GM23248 (cell line): ENCODE measurements at regions not wholly inside any gene's neighbourhood (a gene's known extent, or its start where the extent isn't known, plus 50 kb on each side); places are given as distances from the start of the nearest gene placed in this dataset.

ENCODE experiments used
- DNase-seq: peaks from one replicate; pipeline ENCODE4 v3.0.0-alpha.2; 2015
- H2AFZ ChIP-seq: fragments of 200-600 bp; sonication (generic); 2 replicates; pipeline ENCODE4 v1.6.1; 2016; ENCODE audit warnings: antibody characterized with exemption
- H3F3A ChIP-seq: fragments of 200-600 bp; sonication (generic); 2 replicates; pipeline ENCODE4 v1.6.1; 2016; ENCODE audit warnings: mild to moderate bottlenecking, antibody characterized with exemption, mixed run types; ENCODE audit not compliant: insufficient read depth
- H3K27ac ChIP-seq: fragments of 200-600 bp; sonication (generic); 2 replicates; pipeline ENCODE4 v1.5.1; 2016; ENCODE audit warnings: mild to moderate bottlenecking
- H3K27me3 ChIP-seq: fragments of 200-600 bp; sonication (generic); replicated peaks from 2 replicates; pipeline ENCODE4 v1.6.1; 2016; ENCODE audit warnings: mild to moderate bottlenecking; ENCODE audit not compliant: insufficient read depth
- H3K36me3 ChIP-seq: fragments of 200-600 bp; sonication (generic); 2 replicates; pipeline ENCODE4 v1.6.1; 2016; ENCODE audit warnings: low read depth, mild to moderate bottlenecking
- H3K4me1 ChIP-seq: fragments of 200-600 bp; sonication (generic); 2 replicates; pipeline ENCODE4 v1.6.1; 2016; ENCODE audit warnings: mild to moderate bottlenecking; ENCODE audit not compliant: insufficient read depth
- H3K4me2 ChIP-seq: fragments of 200-600 bp; sonication (generic); one replicate; pipeline ENCODE4 v1.6.1; 2016; ENCODE audit warnings: mild to moderate bottlenecking; ENCODE audit not compliant: unreplicated experiment
- H3K4me3 ChIP-seq: fragments of 200-600 bp; sonication (generic); 2 replicates; pipeline ENCODE4 v1.5.1; 2016; ENCODE audit warnings: mild to moderate bottlenecking
- H3K79me2 ChIP-seq: fragments of 200-600 bp; sonication (generic); 2 replicates; pipeline ENCODE4 v1.6.1; 2016; ENCODE audit warnings: mild to moderate bottlenecking; ENCODE audit not compliant: insufficient read depth
- H3K9ac ChIP-seq: fragments of 200-600 bp; sonication (generic); 2 replicates; pipeline ENCODE4 v1.6.1; 2016; ENCODE audit warnings: mild to moderate bottlenecking
- H3K9me2 ChIP-seq: fragments of 200-600 bp; sonication (generic); 2 replicates; pipeline ENCODE4 v1.6.1; 2016; ENCODE audit warnings: mixed run types, mild to moderate bottlenecking, moderate library complexity; ENCODE audit not compliant: insufficient read depth
- H3K9me3 ChIP-seq: fragments of 200-600 bp; sonication (generic); one replicate; pipeline ENCODE4 v1.6.1; 2017; ENCODE audit warnings: low read depth
- H4K20me1 ChIP-seq: fragments of 200-600 bp; sonication (generic); 2 replicates; pipeline ENCODE4 v1.6.0; 2016; ENCODE audit not compliant: insufficient read depth
- EZH2 ChIP-seq: fragments of 200-600 bp; sonication (generic); IDR thresholded peaks from 2 replicates; pipeline ENCODE4 v1.6.1; 2018; ENCODE audit warnings: antibody characterized with exemption, mild to moderate bottlenecking; ENCODE audit not compliant: insufficient read depth, poor library complexity, severe bottlenecking
- EZH2phosphoT487 ChIP-seq: fragments of 200-600 bp; sonication (generic); IDR thresholded peaks from 2 replicates; pipeline ENCODE4 v1.6.1; 2018; ENCODE audit warnings: antibody characterized with exemption, moderate library complexity, mild to moderate bottlenecking, low read depth; ENCODE audit not compliant: insufficient read depth
- WGBS, 2 experiments: methylation state at CpG; one replicate each; pipeline ENCODE4 v1.1.6; 2015 to 2017; ENCODE audit warnings: low lambda C conversion rate in 2 of 2, low coverage in 1 of 2; ENCODE audit errors: missing lambda C conversion rate in 2 of 2; 5-methylcytosine and 5-hydroxymethylcytosine counted together
- in situ Hi-C: fragments of 300-500 bp; cut with MboI; formaldehyde crosslinking; loops from 2 replicates; pipeline ENCODE4 v1.15.0; 2020

- in situ Hi-C loops: no loop called here
- no peak overlapping the region for H2AFZ ChIP-seq
- no peak overlapping the region for H3K27ac ChIP-seq
- H3K4me1 ChIP-seq: no peaks in the 10 kb centered on the region
- no peaks in the 10 kb centered on the region for H3F3A ChIP-seq
- H3K9ac ChIP-seq: no peak overlapping the region
- no peaks in the 10 kb centered on the region for H4K20me1 ChIP-seq
- no peaks in the 10 kb centered on the region for H3K9me3 ChIP-seq
- 18 to 30% methylated on average over 4 of the region's 4 CpGs for WGBS, 2 experiments
- no peaks in the 10 kb centered on the region for H3K79me2 ChIP-seq
- H3K4me3 ChIP-seq: no peak overlapping the region
- peaks cover 24% of the 10 kb centered on the region for H3K27me3 ChIP-seq
- no peak for DNase-seq
- TF ChIP-seq EZH2phosphoT487 (no peak), EZH2 (no peak)
- no peaks in the 10 kb centered on the region for H3K9me2 ChIP-seq
- no peaks in the 10 kb centered on the region for H3K36me3 ChIP-seq
- H3K4me2 ChIP-seq: no peak overlapping the region
These were observed 206.1 kb upstream of the SASH1 start for GRCh38 chr6:148136586-148136985.

- Histone ChIP-seq H3F3A (no peaks in the 10 kb centered on the region), H3K4me1 (no peaks in the 10 kb centered on the region), H3K27me3 (peaks cover 24% of the 10 kb centered on the region), H3K9me2 (no peaks in the 10 kb centered on the region), H2AFZ (no peak overlapping the region), H3K9me3 (no peaks in the 10 kb centered on the region), H4K20me1 (no peaks in the 10 kb centered on the region), H3K79me2 (no peaks in the 10 kb centered on the region), H3K9ac (no peak overlapping the region), H3K4me2 (no peak overlapping the region), H3K4me3 (no peak overlapping the region), H3K27ac (no peak overlapping the region), H3K36me3 (no peaks in the 10 kb centered on the region)
- 67 to 77% methylated on average over 1 of the region's 1 CpG for WGBS, 2 experiments
- no peak for TF ChIP-seq EZH2
- no peak for TF ChIP-seq EZH2phosphoT487
- in situ Hi-C loops: no loop called here
- DNase-seq: no peak
These were observed 205.0 kb upstream of the SASH1 start for GRCh38 chr6:148137652-148138051.

GRCh38 chr6:148138573-148138972, 204.1 kb upstream of the SASH1 start:
- no peak overlapping the region for H3K4me3 ChIP-seq
- H3F3A ChIP-seq: no peaks in the 10 kb centered on the region
- no peak overlapping the region for H3K4me2 ChIP-seq
- H3K36me3 ChIP-seq: no peaks in the 10 kb centered on the region
- no peaks in the 10 kb centered on the region for H3K4me1 ChIP-seq
- no peak for TF ChIP-seq EZH2
- TF ChIP-seq EZH2phosphoT487: no peak
- peaks cover 24% of the 10 kb centered on the region for H3K27me3 ChIP-seq
- H3K9me3 ChIP-seq: no peaks in the 10 kb centered on the region
- H4K20me1 ChIP-seq: no peaks in the 10 kb centered on the region
- no peaks in the 10 kb centered on the region for H3K9me2 ChIP-seq
- H3K79me2 ChIP-seq: no peaks in the 10 kb centered on the region
- no peak overlapping the region for H3K9ac ChIP-seq
- no peak overlapping the region for H3K27ac ChIP-seq
- DNase-seq: no peak
- WGBS, 2 experiments: 85 to 91% methylated on average over 1 of the region's 1 CpG
- in situ Hi-C loops: no loop called here
- no peak overlapping the region for H2AFZ ChIP-seq

GRCh38 chr6:148140772-148141557, 201.7 kb upstream of the SASH1 start:
- no peak overlapping the region for H3K4me2 ChIP-seq
- no peaks in the 10 kb centered on the region for H3F3A ChIP-seq
- H3K27ac ChIP-seq: no peak overlapping the region
- in situ Hi-C loops: no loop called here
- TF ChIP-seq EZH2phosphoT487 (no peak), EZH2 (no peak)
- H3K9ac ChIP-seq: no peak overlapping the region
- H3K36me3 ChIP-seq: no peaks in the 10 kb centered on the region
- DNase-seq: peak; percentile 19
- WGBS, 2 experiments: 66 to 74% methylated on average over 5 of the region's 5 CpGs
- no peaks in the 10 kb centered on the region for H3K79me2 ChIP-seq
- no peaks in the 10 kb centered on the region; the same call in 1 of the 2 replicates for H3K4me1 ChIP-seq
- H3K9me2 ChIP-seq: no peaks in the 10 kb centered on the region
- no peak overlapping the region for H3K4me3 ChIP-seq
- peaks cover 6% of the 10 kb centered on the region; the same call in 1 of the 2 replicates for H3K27me3 ChIP-seq
- no peaks in the 10 kb centered on the region for H3K9me3 ChIP-seq
- H2AFZ ChIP-seq: no peak overlapping the region
- no peaks in the 10 kb centered on the region for H4K20me1 ChIP-seq

- DNase-seq: no peak
- no peaks in the 10 kb centered on the region for H3K79me2 ChIP-seq
- H3K27me3 ChIP-seq: no peaks in the 10 kb centered on the region
- H3K9me3 ChIP-seq: no peaks in the 10 kb centered on the region
- H3F3A ChIP-seq: no peaks in the 10 kb centered on the region
- no peak overlapping the region for H3K4me3 ChIP-seq
- H3K4me1 ChIP-seq: no peaks in the 10 kb centered on the region; the same call in none of the 2 replicates
- H2AFZ ChIP-seq: no peak overlapping the region
- in situ Hi-C loops: no loop called here
- H3K27ac ChIP-seq: no peak overlapping the region
- H3K36me3 ChIP-seq: no peaks in the 10 kb centered on the region
- 76 to 79% methylated on average over 2 of the region's 2 CpGs for WGBS, 2 experiments
- H3K9me2 ChIP-seq: no peaks in the 10 kb centered on the region
- no peaks in the 10 kb centered on the region for H4K20me1 ChIP-seq
- H3K9ac ChIP-seq: no peak overlapping the region
- H3K4me2 ChIP-seq: no peak overlapping the region
- TF ChIP-seq EZH2 (no peak), EZH2phosphoT487 (no peak)
These were observed 199.8 kb upstream of the SASH1 start for GRCh38 chr6:148142821-148143220.
